Activated CD4-positive, alpha-beta T cell treated with anti-CD3 and anti-CD28 coated beads for 1 hour (primary cell): ENCODE measurements at regions not wholly inside any gene's neighbourhood (a gene's known extent, or its start where the extent isn't known, plus 50 kb on each side); places are given as distances from the start of the nearest gene placed in this dataset.

ENCODE experiments used
- DNase-seq: peaks from one replicate; pipeline ENCODE4 v3.0.0-alpha.2; 2020

- no peak for DNase-seq
These were observed 58.5 kb upstream of the AHR start for GRCh38 chr7:17239683-17240521.

DNA sequence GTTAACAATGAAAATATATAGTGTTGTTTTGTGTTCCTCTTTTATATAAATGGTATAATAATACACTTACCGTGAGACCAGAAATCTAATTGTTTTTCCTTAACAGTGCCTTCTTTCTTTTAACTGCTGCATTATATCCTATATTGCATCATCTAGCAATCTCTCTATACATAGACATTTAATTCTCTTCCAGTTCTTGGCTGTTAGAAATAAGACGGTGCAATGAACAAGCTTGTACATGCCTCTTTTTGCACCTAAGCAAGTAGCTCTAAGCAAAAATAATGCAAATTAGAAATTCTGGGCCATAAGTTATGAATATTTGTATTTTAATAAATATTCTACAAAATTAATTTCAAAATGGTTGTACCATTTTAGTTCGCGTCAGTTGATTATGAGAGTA lies 55.9 kb upstream of the AHR start:
- DNase-seq = no peak

- no peak for DNase-seq
These were observed 53.7 kb upstream of the AHR start for GRCh38 chr7:17244786-17245185.

GRCh38 chr7:17247357-17247756 lies 51.1 kb upstream of the AHR start:
- no peak for DNase-seq

GRCh38 chr7:17248527-17248926 lies 49.9 kb upstream of the AHR start:
- no peak for DNase-seq
